Right lobe of liver (tissue), 6 donors: ENCODE measurements at regions not wholly inside any gene's neighbourhood (a gene's known extent, or its start where the extent isn't known, plus 50 kb on each side); places are given as distances from the start of the nearest gene placed in this dataset.

Source experiments
- ATAC-seq, 4 donors: fragments of 200-7000 bp; cut with Tn5 transposase; one replicate each; pipeline ENCODE4 v1.9.1; 2020; ENCODE audit warnings: mild to moderate bottlenecking in 4 of 4, moderate library complexity in 4 of 4
- DNase-seq, 3 donors: peaks; one replicate each; pipeline ENCODE4 v3.0.0-alpha.2; 2020
- H3K27ac ChIP-seq, 3 donors: fragments of 200-600 bp; one replicate each; pipeline ENCODE4 v1.8.0; 2022
- H3K27me3 ChIP-seq, 2 donors: fragments of 200-600 bp; one replicate each; pipeline ENCODE4 v1.8.0; 2022
- H3K36me3 ChIP-seq, 4 donors: fragments of 200-600 bp; sonication (generic) in 1 of 4; one replicate each; pipeline versions ENCODE4 v1.5.1 to v1.8.0; 2017 to 2022; ENCODE audit warnings: control low read depth in 1 of 4
- H3K4me1 ChIP-seq, 4 donors: fragments of 200-600 bp; sonication (generic) in 1 of 4; one replicate each; pipeline versions ENCODE4 v1.5.1 to v1.8.0; 2017 to 2022; ENCODE audit warnings: control low read depth in 1 of 4
- H3K4me3 ChIP-seq, 3 donors: fragments of 200-600 bp; one replicate each; pipeline ENCODE4 v1.8.0; 2022
- H3K9me3 ChIP-seq, 4 donors: fragments of 200-600 bp; sonication (generic) in 1 of 4; one replicate each; pipeline versions ENCODE4 v1.5.1 to v1.8.0; 2017 to 2022; ENCODE audit warnings: control low read depth in 1 of 4
- POLR2A ChIP-seq: fragments of 450-650 bp; IDR thresholded peaks from one replicate; pipeline ENCODE4 v1.6.1; 2017; ENCODE audit warnings: antibody characterized with exemption, mild to moderate bottlenecking
- WGBS: methylation state at CpG from one replicate; pipeline ENCODE4 v1.1.6; 2018; ENCODE audit warnings: low coverage, low lambda C conversion rate; ENCODE audit not compliant: insufficient coverage; ENCODE audit errors: missing lambda C conversion rate; 5-methylcytosine and 5-hydroxymethylcytosine counted together
- intact Hi-C, 2 donors: fragments of 100-400 bp; cut with DNase I; formaldehyde crosslinking; loops; one replicate each; pipeline versions ENCODE4 v1.11.2 to v1.14.1; 2022
- TF ChIP-seq, protein P1 (sequence below), 4 donors: fragments of 200-600 bp in 3 of 4; fragments of 450-650 bp in 1 of 4; IDR thresholded peaks; one replicate each; pipeline versions ENCODE4 v1.5.1 to v1.8.0; 2016 to 2022; ENCODE audit warnings: antibody characterized with exemption in 4 of 4, mild to moderate bottlenecking in 2 of 4
- donor health status: DM: no; HTN: yes; CAD: no.
- donor health status: DM: no; HTN: no; CAD: no.
- donor health status: DM: no; HTN: no; CAD: no.
- donor health status: DM: no; HTN: yes; CAD: no.
- donor health status: DM: no; HTN: yes; CAD: no.

GRCh38 chr1:60821156-60821555, 261.2 kb upstream of the NFIA start:
- intact Hi-C loops: no loop called here
- 86% methylated on average over 1 of the region's 1 CpG for WGBS

GRCh38 chr1:60818969-60819701, 263.2 kb upstream of the NFIA start:
- intact Hi-C loops: no loop called here
- Histone ChIP-seq H3K4me1 (no peaks in the 10 kb centered on the region), H3K27ac (no peak overlapping the region), H3K4me3 (no peak overlapping the region), H3K36me3 (no peaks in the 10 kb centered on the region), H3K9me3 (no peaks in the 10 kb centered on the region), H3K27me3 (no peaks in the 10 kb centered on the region)
- TF ChIP-seq, protein P1, sequence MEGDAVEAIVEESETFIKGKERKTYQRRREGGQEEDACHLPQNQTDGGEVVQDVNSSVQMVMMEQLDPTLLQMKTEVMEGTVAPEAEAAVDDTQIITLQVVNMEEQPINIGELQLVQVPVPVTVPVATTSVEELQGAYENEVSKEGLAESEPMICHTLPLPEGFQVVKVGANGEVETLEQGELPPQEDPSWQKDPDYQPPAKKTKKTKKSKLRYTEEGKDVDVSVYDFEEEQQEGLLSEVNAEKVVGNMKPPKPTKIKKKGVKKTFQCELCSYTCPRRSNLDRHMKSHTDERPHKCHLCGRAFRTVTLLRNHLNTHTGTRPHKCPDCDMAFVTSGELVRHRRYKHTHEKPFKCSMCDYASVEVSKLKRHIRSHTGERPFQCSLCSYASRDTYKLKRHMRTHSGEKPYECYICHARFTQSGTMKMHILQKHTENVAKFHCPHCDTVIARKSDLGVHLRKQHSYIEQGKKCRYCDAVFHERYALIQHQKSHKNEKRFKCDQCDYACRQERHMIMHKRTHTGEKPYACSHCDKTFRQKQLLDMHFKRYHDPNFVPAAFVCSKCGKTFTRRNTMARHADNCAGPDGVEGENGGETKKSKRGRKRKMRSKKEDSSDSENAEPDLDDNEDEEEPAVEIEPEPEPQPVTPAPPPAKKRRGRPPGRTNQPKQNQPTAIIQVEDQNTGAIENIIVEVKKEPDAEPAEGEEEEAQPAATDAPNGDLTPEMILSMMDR (IDR thresholded peaks at IDR 0.05): no peak
- no peak for TF ChIP-seq POLR2A
- WGBS: 62% methylated on average over 4 of the region's 4 CpGs
- no peak for ATAC-seq
- DNase-seq: no peak

More at GRCh38 chr1:60821156-60821555, 261.2 kb upstream of the NFIA start:
- Histone ChIP-seq H3K27ac (no peak overlapping the region), H3K36me3 (no peaks in the 10 kb centered on the region), H3K4me1 (no peaks in the 10 kb centered on the region), H3K27me3 (no peaks in the 10 kb centered on the region), H3K9me3 (no peaks in the 10 kb centered on the region), H3K4me3 (no peak overlapping the region)
- DNase-seq (no peak), ATAC-seq (no peak)
- TF ChIP-seq, protein P1 (IDR thresholded peaks at IDR 0.05): no peak
- TF ChIP-seq POLR2A: no peak

DNA sequence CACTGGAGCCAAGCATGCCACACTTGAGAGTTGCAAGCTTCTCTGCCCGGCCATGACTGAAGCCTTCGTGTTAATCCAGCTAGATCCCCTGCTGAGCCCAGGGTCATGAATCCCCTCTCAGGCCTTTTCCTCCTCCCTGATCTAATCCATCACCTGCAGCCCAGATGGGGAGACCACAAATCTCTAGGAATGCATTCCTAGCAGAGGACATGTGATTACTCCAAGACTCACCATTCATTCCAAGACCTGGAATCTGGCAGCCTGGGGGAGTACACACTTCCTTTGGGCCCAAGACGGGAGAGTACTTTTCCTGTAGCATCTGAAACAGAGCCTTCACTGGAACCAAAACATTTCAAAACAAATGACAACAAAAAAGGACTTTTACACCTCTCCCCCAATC, 269.3 kb upstream of the NFIA start:
- intact Hi-C loops: no loop called here
- TF ChIP-seq, protein P1 (IDR thresholded peaks at IDR 0.05): no peak
- no peak for TF ChIP-seq POLR2A

GRCh38 chr1:60809204-60809980, 273.0 kb upstream of the NFIA start:
- no peak overlapping the region for H3K27ac ChIP-seq
- H3K4me1 ChIP-seq: no peaks in the 10 kb centered on the region
- DNase-seq (no peak), ATAC-seq (no peak)
- WGBS: 68% methylated on average over 8 of the region's 8 CpGs
- no peaks in the 10 kb centered on the region for H3K36me3 ChIP-seq
- H3K4me3 ChIP-seq: no peak overlapping the region
- intact Hi-C loops: no loop called here
- TF ChIP-seq, protein P1 (IDR thresholded peaks at IDR 0.05): no peak
- TF ChIP-seq POLR2A: no peak
- no peaks in the 10 kb centered on the region for H3K27me3 ChIP-seq
- no peaks in the 10 kb centered on the region for H3K9me3 ChIP-seq

More for the DNA sequence above, 269.3 kb upstream of the NFIA start:
- DNase-seq (no peak), ATAC-seq (no peak)
- WGBS: 100% methylated on average over 2 of the region's 3 CpGs
- H3K27me3 ChIP-seq: no peaks in the 10 kb centered on the region
- no peak overlapping the region for H3K4me3 ChIP-seq
- H3K27ac ChIP-seq: no peak overlapping the region
- no peaks in the 10 kb centered on the region for H3K9me3 ChIP-seq
- H3K4me1 ChIP-seq: no peaks in the 10 kb centered on the region
- no peaks in the 10 kb centered on the region for H3K36me3 ChIP-seq
